Esophagus muscularis mucosa (tissue), 4 donors: ENCODE measurements at regions not wholly inside any gene's neighbourhood (a gene's known extent, or its start where the extent isn't known, plus 50 kb on each side); places are given as distances from the start of the nearest gene placed in this dataset.
"Not testable (repeated sequence)": the region's sequence is repeated elsewhere in the genome, so short reads cannot be mapped to it uniquely, and the experiment has no call there.

Experiments used
- CTCF ChIP-seq, 3 experiments: fragments of 200-600 bp in 2 of 3; fragments of 450-650 bp in 1 of 3; sonication (generic) in 2 of 3; IDR thresholded peaks; one replicate each; pipeline ENCODE4 v1.5.1; 2017 to 2019; ENCODE audit warnings: antibody characterized with exemption in 3 of 3, mild to moderate bottlenecking in 2 of 3, moderate library complexity in 1 of 3
- EP300 ChIP-seq: sonication (generic); formaldehyde crosslinking; IDR thresholded peaks from one replicate; pipeline ENCODE4 v1.6.1; 2017; ENCODE audit warnings: antibody characterized with exemption
- POLR2A ChIP-seq: fragments of 450-650 bp; IDR thresholded peaks from one replicate; pipeline ENCODE4 v1.6.1; 2017; ENCODE audit warnings: antibody characterized with exemption, moderate library complexity, mild to moderate bottlenecking, low read depth
- POLR2AphosphoS5 ChIP-seq, 2 donors: sonication (generic); formaldehyde crosslinking; IDR thresholded peaks; one replicate each; pipeline ENCODE4 v1.6.1; 2017; ENCODE audit warnings: antibody characterized with exemption in 2 of 2

DNA sequence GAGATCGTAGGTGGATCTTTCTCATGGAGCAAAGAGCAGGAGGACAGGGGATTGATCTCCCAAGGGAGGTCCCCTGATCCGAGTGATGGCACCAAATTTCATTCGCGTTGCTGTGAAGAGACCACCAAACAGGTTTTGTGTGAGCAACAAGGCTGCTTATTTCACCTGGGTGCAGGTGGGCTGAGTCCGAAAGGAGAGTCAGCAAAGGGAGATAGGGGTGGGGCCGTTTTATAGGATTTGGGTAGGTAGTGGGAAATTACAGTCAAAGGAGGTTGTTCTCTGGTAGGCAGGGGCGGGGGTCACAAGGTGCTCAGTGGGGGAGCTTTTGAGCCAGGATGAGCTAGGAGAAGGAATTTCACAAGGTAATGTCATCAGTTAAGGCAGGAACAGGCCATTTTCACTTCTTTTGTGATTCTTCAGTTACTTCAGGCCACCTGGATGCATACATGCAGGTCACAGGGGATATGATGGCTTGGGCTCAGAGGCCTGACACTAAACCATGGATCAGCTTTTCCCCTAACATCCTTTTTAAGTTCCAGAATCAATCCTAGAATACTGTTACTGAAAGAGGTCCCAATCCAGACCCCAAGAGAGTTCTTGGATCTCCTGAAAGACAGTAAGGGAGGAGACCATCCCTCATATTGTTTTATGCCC is 110.6 kb upstream of the PPM1J start:
- not testable (repeated sequence) for TF ChIP-seq POLR2A; CTCF (IDR thresholded peaks at IDR 0.05); POLR2AphosphoS5 (IDR thresholded peaks at IDR 0.05); EP300
